Ovary (tissue), 3 donors: ENCODE measurements at regions not wholly inside any gene's neighbourhood (a gene's known extent, or its start where the extent isn't known, plus 50 kb on each side); places are given as distances from the start of the nearest gene placed in this dataset.

ENCODE experiments used
- EP300 ChIP-seq: sonication (generic); formaldehyde crosslinking; IDR thresholded peaks from one replicate; pipeline ENCODE4 v1.6.1; 2017; ENCODE audit warnings: antibody characterized with exemption
- POLR2A ChIP-seq: fragments of 450-650 bp; IDR thresholded peaks from one replicate; pipeline ENCODE4 v1.6.1; 2017; ENCODE audit warnings: antibody characterized with exemption, mild to moderate bottlenecking, moderate library complexity
- TF ChIP-seq, protein P1 (sequence below), 3 donors: fragments of 450-650 bp in 2 of 3; fragments of 200-600 bp in 1 of 3; IDR thresholded peaks; one replicate each; pipeline versions ENCODE4 v1.5.1 to v1.8.0; 2016 to 2022; ENCODE audit warnings: antibody characterized with exemption in 3 of 3, mild to moderate bottlenecking in 1 of 3
- donor health status: DM: no; HTN: no; CAD: no.

DNA sequence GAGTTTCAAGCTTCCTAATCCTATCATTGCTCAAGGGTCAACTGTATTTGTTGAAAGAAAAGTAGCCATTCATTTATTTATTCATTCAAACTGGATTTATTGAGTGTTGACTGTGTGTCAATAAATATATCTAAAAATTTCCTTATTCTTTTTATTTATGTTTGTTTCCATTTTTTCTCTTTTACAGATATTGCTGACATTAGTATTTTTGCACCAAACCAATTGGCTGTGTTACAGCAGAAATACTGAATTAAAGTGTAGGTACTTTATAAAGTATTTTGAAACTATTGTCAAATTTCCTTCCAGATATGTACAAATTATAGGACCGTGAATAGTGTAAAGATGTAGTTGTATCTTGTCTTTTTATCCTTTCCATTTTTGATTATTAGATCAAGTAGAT lies 692.0 kb upstream of the SLC10A2 start:
- TF ChIP-seq, protein P1, sequence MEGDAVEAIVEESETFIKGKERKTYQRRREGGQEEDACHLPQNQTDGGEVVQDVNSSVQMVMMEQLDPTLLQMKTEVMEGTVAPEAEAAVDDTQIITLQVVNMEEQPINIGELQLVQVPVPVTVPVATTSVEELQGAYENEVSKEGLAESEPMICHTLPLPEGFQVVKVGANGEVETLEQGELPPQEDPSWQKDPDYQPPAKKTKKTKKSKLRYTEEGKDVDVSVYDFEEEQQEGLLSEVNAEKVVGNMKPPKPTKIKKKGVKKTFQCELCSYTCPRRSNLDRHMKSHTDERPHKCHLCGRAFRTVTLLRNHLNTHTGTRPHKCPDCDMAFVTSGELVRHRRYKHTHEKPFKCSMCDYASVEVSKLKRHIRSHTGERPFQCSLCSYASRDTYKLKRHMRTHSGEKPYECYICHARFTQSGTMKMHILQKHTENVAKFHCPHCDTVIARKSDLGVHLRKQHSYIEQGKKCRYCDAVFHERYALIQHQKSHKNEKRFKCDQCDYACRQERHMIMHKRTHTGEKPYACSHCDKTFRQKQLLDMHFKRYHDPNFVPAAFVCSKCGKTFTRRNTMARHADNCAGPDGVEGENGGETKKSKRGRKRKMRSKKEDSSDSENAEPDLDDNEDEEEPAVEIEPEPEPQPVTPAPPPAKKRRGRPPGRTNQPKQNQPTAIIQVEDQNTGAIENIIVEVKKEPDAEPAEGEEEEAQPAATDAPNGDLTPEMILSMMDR (IDR thresholded peaks at IDR 0.05), result no peak
- TF ChIP-seq EP300 (no peak), POLR2A (no peak)
